ENCODE measurements at regions not wholly inside any gene's neighbourhood (a gene's known extent, or its start where the extent isn't known, plus 50 kb on each side); places are given as distances from the start of the nearest gene placed in this dataset.

DNA sequence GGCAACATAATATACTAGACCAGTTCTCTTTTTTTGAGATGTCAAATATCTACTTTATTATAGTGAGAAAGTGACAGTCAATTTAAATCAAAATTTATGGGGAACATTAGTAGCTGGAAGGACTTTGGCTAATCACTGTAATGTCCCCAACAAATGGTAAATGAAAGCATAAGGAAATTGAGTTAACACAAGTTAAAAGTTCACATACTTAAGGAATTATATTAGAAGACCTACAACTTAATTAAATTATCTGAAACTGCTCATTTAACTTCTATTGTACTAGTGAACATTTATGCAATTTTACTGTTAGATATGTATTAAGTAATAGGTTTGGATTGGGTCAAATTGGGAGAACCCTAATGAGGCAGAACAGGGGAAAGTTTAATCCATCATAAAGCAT is 160.3 kb upstream of the TENM3 start:
- no peak for DNase-seq
- no peaks in the 10 kb centered on the region for H3K9me3 ChIP-seq
- H3K36me3 ChIP-seq: no peaks in the 10 kb centered on the region
- TF ChIP-seq, protein P1, sequence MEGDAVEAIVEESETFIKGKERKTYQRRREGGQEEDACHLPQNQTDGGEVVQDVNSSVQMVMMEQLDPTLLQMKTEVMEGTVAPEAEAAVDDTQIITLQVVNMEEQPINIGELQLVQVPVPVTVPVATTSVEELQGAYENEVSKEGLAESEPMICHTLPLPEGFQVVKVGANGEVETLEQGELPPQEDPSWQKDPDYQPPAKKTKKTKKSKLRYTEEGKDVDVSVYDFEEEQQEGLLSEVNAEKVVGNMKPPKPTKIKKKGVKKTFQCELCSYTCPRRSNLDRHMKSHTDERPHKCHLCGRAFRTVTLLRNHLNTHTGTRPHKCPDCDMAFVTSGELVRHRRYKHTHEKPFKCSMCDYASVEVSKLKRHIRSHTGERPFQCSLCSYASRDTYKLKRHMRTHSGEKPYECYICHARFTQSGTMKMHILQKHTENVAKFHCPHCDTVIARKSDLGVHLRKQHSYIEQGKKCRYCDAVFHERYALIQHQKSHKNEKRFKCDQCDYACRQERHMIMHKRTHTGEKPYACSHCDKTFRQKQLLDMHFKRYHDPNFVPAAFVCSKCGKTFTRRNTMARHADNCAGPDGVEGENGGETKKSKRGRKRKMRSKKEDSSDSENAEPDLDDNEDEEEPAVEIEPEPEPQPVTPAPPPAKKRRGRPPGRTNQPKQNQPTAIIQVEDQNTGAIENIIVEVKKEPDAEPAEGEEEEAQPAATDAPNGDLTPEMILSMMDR (IDR thresholded peaks at IDR 0.05; ENCODE audit: low read depth, low read length): no peak
- no peak overlapping the region for H3K4me3 ChIP-seq (ENCODE audit: low read depth, low read length)
- H3K27me3 ChIP-seq: no peaks in the 10 kb centered on the region
- H3K4me1 ChIP-seq: peaks cover 2% of the 10 kb centered on the region; the same call in 1 of the 2 replicates

DNA sequence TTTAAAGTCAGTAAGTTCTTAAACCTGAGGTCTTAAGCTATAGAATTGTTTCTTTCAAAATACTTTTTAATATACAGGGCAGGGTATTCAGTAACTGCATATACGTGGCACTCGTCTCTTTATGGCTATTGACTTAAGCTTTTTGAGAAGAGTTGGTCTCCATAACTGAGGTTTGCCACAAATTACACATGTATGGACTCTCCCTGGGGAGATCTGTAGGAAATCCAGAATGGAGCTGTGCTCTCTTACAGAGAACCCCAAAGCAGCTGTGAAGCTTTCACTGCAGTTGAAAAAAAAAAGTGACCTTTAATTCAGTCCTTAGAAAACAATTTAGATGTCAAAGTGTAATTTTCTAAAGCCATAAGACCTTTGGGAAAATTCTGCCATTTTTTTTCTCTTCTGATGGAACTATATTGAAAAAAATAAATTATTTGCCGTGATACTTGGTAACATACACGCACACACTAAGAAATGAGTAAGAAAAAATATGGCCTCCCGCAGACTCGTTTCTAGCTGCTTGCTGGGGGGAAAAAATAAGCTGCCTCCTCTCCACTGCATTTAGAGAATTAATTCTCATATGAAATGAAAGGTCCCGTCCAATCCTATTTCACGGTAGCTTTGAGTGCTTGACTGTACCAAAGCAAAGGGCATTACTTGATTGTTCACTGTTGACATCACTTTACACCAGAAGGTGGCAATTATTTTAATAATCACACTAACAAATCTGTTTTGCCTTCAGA is 159.4 kb upstream of the TENM3 start:
- H3K9me3 ChIP-seq: no peaks in the 10 kb centered on the region
- no peaks in the 10 kb centered on the region for H3K27me3 ChIP-seq
- DNase-seq: no peak
- H3K36me3 ChIP-seq: no peaks in the 10 kb centered on the region
- no peak overlapping the region for H3K4me3 ChIP-seq (ENCODE audit: low read depth, low read length)
- TF ChIP-seq, protein P1 (IDR thresholded peaks at IDR 0.05; ENCODE audit: low read depth, low read length): no peak
- peaks cover 2% of the 10 kb centered on the region; the same call in 1 of the 2 replicates for H3K4me1 ChIP-seq

DNA sequence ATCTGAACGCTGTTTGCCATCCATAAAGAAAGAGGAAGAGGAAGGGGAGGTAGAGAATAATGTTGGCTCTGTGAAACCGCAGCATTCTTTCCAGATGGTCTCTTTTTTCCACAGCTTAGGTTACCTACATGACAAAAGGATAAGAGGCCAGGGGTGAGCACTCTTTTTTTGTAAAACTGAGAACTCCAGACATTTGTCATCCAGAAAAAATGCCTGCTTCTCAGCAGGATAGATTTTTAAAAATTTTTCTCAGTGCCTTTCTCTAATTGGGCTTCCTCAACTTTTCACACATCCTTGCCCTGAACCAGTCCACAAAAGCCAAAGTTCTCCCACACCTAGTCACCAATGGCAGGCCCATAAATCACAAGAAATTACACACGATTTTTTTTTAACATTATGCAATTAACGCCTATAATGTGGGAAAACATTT is 158.1 kb upstream of the TENM3 start:
- Histone ChIP-seq H3K9me3 (no peaks in the 10 kb centered on the region), H3K4me3 (ENCODE audit: low read depth, low read length) (no peak overlapping the region), H3K4me1 (peaks cover 8% of the 10 kb centered on the region; the same call in 1 of the 2 replicates), H3K36me3 (no peaks in the 10 kb centered on the region), H3K27me3 (no peaks in the 10 kb centered on the region)
- TF ChIP-seq, protein P1 (IDR thresholded peaks at IDR 0.05; ENCODE audit: low read depth, low read length): no peak
- no peak for DNase-seq

DNA sequence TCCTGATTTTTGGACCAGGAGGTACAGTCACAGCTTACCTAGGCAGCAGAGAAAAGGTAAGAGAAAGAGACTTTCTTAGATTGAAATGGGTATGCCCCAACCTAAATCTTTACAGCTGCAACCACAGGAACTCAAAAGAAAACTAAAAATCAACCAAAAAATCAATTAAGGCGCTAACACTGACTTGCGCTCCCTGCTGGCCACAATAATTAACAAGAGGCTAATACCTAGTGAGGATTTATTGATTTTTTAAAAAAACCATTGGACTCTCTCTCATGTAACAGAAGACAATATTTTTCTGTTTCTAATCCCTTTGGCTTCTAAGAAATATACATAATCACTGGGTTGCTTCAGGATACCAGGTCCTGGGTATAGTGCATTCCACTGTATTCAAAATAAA is 153.9 kb upstream of the TENM3 start:
- no peaks in the 10 kb centered on the region for H3K36me3 ChIP-seq
- peaks cover 20% of the 10 kb centered on the region for H3K4me1 ChIP-seq
- TF ChIP-seq, protein P1 (IDR thresholded peaks at IDR 0.05; ENCODE audit: low read depth, low read length): no peak; the same call in 1 of the 2 replicates
- H3K4me3 ChIP-seq (ENCODE audit: low read depth, low read length): no peak overlapping the region
- no peaks in the 10 kb centered on the region for H3K27me3 ChIP-seq
- H3K9me3 ChIP-seq: no peaks in the 10 kb centered on the region
- DNase-seq: no peak

DNA sequence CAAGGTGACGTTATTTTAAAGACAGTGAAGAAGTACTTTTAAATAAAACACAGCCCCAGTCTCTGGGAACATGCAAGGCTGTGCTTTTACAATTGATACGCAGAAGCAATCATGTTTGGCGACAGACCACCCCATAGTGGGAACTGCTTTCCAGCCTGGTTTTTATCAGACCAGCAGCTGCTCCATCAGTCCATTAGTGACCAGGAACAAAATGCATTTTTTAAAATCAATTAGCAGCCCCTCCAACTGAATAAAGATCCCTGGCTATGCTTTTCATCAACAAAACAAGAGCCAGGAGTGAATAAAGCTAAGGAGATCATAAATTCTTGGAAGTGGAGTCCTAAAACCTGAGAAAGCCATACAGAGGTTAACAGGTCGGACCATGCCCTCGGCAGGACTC is 153.0 kb upstream of the TENM3 start:
- H3K9me3 ChIP-seq: no peaks in the 10 kb centered on the region
- peaks cover 20% of the 10 kb centered on the region for H3K4me1 ChIP-seq
- peak; percentile 80 for DNase-seq
- TF ChIP-seq, protein P1 (IDR thresholded peaks at IDR 0.05; ENCODE audit: low read depth, low read length): no peak
- H3K4me3 ChIP-seq (ENCODE audit: low read depth, low read length): peak overlapping the region; percentile 6; the same call in 1 of the 2 replicates
- no peaks in the 10 kb centered on the region for H3K36me3 ChIP-seq
- no peaks in the 10 kb centered on the region for H3K27me3 ChIP-seq

DNA sequence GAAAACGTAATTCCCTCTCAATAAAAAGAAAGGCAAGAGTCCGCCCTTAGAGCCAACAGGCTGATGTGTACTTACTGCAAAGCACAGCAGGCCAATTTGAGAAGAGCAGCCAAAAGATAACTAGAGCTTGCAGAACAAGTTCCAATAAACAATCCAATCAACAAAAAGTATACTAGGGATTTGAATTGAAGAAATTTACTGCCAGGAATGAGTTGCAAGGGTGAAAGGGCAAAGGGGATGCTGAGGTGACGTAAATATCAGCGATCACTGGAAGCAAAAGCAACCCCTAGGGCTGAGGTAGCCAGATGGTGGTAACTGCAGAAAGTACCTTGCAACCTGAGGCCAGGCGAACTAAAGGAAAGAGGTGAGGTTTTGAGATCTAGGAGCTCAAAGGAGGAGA is 152.1 kb upstream of the TENM3 start:
- Histone ChIP-seq H3K27me3 (no peaks in the 10 kb centered on the region), H3K9me3 (no peaks in the 10 kb centered on the region), H3K36me3 (no peaks in the 10 kb centered on the region)

More for the DNA sequence above, 152.1 kb upstream of the TENM3 start:
- no peak overlapping the region for H3K4me3 ChIP-seq (ENCODE audit: low read depth, low read length)
- DNase-seq: no peak
- H3K4me1 ChIP-seq: peaks cover 20% of the 10 kb centered on the region
- TF ChIP-seq, protein P1 (IDR thresholded peaks at IDR 0.05; ENCODE audit: low read depth, low read length): no peak
